Stimulated activated CD8-positive, alpha-beta memory T cell treated with anti-CD3 and anti-CD28 coated beads, Interleukin-4, amount 100 ng/mL, for 1 hour (primary cell): ENCODE measurements at regions not wholly inside any gene's neighbourhood (a gene's known extent, or its start where the extent isn't known, plus 50 kb on each side); places are given as distances from the start of the nearest gene placed in this dataset.

ENCODE experiments used
- DNase-seq, 2 donors: peaks; one replicate each; pipeline ENCODE4 v3.0.0-alpha.2; 2020; ENCODE audit warnings: low read depth in 2 of 2, low spot score in 1 of 2

DNA sequence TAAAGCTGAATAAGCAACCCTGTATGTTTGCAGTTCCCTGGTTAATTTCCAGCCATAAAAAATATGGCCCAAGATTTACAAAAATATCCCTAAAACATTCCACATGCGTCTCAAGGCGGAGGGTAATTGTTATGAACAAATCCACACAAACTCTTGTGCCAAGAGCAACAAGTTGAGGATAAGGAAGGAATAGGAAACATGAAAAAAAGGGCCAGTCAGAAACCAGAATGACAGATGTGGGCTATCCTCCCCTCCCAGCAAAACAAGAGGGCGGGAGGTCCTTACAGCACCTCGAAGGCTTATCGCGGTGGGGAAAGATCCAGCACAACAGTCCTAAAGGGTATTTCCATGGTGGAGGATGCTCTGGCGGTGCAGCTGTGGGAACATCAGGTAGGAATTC lies 155.6 kb upstream of the HES1 start:
- no peak for DNase-seq

DNA sequence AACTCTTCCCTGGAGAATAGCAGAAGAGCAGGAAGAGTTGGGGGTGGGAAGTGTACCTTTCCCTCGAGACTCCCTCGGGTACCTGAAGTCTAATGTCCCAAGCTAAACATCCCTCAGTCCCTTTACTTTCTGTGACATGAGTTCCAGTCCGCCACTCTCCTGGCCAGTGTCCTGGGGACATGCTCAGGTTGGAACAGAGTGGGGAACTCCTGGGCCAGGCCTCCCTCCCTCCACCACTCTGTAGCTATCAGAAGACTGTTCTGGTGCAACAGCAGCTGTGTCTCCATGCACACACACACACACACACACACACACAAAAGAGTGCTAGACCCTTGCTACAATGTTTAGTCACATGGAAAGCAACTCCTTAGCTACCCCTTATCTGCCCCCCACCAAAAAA lies 155.0 kb upstream of the HES1 start:
- DNase-seq: no peak

DNA sequence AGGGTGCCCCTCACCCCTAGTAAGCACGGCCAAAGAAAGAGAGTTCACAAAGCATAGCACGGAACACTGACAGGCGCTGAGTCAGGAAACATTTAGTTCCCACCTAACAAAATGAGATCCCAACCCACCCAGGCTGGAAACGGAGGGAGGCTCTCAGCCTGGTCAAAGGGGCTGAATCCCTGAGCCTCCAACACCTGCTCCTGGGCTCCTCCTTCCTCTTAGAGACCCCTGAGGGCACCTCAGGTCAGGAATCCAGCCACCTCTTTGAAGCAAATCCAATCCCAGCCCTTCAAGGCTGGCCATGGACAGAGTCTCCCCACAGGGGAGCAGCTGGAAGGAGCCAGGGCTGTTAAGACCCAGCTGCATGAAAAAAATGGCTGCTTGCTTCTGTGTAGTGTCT lies 154.4 kb upstream of the HES1 start:
- DNase-seq: no peak

DNA sequence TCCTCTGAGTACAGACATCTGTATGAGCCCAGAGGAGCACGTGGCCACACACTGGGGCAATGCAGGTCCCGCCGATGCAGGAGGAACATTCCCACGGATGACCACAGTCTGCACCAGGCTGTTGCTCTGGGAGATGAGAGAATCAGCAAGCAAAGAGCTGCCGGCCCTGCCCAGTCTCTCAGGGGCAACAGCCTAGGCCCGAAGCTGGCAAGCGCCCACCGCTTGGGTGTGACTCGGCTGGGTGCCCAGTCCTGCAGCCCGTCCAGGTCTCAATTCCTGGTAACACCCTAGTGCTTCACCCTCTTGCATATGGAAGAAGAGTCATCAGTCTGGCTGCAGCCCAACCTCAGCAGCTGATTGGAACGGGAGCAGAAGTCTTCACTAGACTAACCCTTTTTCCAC lies 153.7 kb upstream of the HES1 start:
- DNase-seq: no peak

DNA sequence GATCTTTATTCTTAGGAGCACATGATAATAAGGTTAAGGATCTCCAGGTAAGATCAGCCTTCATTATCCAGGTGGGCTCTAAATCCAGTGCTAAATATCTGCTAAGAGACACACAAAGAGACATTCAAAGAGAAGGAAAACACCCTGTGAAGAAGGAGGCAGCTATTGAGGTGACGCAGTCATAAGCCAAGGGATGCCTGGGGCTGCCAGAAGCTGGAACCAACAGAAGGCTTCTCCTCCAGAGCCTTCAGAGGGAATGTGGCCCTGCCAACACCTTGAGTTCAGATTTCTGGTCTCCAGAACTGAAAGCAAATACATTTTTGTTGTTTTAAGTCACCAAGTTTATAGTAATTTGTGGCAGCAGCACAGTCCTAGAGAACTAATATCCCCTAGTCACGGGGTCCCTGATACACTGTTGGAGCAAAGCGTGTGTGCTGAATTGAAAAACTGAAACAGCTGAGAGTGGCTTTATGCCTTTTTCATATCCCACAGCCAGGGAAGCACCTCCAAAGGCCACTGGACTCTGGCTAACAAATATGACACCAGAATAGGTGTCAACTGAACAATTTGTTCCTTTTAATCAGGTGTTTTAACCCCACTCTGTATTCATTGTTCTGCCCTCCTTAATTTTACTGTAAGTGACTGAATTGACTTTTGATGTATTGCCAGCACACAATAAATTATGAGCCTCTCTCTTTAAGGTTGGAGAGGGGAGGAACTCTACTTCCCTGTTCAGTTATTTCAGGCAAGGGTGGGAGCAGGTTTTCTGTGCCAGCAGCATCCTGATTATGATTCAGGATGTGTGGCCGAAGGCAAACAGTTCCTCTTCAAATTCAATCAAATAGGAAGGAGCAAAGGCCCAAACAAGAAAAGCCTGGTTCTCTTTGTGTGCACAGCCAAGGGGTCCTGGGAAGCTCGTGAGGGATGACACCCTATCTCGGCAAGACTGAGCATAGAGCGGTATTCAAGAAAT lies 151.8 kb upstream of the HES1 start:
- DNase-seq: no peak

DNA sequence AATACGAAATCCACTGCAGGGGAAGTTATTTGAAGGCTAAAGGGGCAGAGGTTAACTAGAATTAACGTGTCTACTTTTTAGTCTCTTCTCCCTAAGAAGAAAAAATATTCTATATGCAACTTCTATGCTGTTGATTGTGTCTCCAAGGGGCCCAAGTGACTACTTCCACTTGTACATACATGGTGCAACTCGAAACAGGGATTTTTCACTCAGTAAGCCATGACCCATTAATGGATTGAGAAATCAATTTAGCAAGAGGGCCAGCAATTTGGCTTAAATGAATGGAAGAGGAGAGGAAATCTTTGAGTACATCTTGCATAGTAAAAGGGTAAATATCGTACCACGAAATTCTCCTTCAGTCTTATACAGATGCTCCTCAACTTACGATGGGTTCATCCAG lies 151.1 kb upstream of the HES1 start:
- DNase-seq: no peak

DNA sequence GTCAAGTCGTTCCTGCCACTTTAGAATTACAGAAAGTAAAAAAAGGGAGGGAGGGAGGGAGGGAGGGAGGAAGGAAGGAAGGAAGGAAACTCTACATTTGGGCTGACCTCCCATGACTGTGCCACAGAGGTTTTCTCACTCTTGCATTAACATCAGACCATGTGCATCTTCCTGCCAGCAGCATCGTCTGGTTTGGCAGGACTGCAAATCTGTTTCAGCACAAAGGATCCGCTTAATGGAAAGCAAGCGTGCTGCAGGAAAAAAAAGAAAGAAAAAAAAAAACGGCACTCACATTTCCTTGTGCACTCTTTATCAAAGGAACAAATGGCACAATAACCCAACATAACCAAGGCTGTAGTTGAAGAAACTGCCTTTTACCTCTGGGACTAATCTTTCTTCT lies 148.8 kb upstream of the HES1 start:
- no peak for DNase-seq

DNA sequence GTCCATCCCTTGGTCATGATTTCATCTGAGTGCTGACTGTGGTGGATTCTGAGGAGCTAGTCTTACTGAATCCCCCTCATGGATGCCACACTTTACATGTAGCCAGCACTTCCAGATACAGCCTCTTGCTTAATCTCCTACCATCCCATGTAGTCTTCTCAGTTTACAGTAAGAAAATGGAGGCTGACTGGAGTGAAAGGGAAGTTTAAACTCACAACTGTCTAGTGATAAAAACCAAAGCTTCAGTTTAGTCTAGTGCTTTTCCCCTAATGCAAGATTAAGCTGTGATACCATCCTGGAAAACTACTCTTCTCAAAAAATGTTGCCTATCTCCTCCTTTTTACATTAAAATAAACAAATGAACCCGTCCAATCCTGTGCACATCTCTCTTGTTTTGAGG lies 146.8 kb upstream of the HES1 start:
- no peak for DNase-seq

DNA sequence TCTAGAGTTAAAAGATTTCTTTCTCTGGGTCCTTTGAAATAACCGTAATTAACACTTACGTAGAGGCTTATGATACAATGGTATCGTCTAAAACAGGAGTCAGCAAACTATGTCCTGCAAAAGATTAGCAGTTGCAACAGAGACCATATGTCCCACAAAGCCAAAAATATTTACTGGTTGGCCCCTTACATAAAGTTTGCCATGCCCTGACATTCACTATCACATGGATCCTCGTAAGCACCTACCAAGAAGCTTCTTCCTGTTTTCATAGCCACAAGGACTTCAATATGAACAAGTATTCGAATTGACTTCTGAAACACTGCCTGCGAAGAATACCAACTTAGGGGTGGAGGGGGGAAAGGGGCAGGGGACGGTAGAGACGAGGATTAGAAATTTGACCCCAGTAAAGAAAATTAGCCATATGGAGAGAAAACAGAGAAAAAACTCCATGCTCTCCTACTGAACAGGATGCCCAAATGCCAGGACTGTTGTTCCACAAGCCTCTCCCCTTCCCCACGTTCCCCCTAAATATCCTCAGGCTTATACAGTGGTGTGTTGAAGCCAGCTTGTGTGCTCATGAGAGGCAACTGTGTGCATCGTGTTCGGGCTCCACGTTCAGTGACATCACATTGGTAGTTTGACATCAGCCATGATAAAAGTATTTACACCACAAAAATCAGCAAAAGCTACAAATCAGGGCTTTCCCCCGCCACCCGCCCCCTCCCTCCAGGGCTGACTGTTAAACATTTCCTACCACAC lies 144.1 kb upstream of the HES1 start:
- DNase-seq: no peak

DNA sequence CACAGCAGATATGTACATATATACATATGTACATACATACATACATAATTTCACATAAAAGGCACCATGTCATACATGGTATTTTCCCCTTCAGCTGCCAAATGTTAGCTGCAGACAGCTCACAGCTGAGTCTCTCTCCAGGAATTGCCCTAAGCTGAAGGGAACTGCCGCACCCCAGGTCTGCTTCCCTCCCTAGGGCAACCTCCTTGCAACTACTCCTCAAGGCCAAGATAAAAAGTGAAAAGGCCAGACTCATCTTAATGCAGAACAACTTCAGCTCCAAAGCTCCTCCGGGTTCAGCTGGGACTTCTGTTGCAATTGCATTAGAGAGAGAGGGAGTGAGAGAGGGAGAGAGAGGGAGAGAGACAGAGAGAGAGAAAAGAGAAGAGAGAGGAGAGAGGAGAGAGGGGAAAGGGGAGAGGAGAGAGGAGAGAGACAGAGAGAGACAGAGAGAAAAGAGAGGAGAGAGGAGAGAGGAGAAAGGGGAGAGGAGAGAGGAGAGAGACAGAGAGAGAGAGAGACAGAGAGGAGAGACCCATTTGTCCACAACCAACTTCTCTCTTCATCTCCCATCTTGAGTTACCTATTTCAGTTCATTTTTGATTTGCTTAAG lies 143.4 kb upstream of the HES1 start:
- no peak for DNase-seq

DNA sequence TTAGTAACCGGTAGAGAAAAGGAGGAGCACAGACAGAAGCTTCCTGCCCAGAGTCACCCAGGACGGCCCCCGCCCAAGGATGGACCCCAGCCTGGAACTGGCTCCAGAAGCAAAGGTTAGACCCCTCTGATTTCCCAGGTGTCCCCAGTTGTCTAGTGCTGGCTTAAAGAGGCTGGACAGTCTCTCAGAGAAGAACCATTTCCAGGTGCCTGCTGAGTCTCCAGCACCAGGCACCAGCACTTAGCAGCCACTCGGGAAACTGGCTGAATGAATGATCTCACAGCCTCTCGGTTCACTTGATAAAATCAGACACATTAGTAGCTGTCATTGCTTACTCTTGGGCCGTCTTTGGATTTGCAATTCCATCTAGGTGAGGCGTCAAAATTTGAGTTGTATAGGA lies 139.7 kb upstream of the HES1 start:
- DNase-seq: no peak

DNA sequence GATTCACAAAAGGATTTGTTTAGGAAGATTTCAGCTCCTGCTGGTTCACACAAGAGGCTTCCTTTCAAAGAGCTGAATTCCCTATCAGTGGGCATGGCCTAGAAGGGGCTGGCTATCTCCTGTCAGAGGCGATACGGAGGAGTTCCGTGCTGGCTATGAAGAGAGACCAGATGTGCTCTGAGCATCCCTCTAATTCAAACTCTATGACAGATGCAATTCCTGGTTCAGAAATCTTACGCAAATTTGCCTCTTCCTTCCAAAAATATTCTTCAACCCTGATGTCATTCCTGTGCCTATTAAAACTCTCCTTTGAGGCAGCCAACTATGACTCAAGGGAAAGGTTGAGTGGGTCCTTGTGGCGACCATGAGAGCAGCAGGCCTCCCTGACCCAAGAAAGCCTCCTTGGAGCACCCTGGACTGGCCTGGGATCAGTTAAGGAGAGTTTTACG lies 139.3 kb upstream of the HES1 start:
- DNase-seq: no peak

DNA sequence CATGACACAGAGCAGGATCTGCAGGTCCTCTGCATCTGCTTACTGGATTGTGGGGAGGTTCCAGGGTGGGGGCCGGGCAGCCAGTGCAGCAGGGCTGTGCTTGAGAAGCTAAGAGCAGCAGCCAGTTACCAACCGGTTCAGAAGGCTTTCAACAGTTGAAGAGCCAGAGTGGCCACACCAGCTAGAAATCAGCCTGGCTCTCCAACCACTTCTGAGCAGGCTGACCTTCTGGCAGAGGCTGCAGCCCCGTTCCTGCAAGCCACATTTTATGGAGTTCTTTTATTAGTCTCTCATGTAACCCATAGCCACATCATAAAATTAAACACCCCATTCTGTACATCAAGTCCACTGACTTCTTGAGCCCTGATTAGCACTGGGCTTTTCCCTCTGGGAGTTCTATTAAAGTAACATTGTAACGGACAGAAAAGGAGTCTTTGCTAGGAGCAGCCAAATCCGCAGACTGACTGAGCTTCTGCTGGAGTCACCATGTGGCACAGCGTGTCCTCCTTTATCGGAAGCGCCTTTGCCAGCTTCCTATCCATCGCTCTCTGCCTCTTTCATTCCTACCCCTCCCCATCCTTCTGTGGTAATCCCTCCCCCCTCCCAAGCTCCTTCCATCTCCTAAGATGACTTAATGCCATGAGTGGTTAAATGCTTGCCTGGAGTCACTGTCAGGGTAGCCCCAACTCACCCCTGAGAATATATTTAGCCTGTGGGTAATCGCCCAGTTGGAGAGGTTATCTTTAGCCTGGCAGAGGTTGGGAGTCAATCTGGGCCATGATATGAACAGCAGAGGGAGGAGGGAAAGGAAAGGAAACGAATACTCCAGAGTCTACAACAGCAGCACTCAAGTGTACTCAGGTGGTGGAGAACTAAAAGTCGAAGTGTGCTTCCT lies 138.5 kb upstream of the HES1 start:
- no peak for DNase-seq

DNA sequence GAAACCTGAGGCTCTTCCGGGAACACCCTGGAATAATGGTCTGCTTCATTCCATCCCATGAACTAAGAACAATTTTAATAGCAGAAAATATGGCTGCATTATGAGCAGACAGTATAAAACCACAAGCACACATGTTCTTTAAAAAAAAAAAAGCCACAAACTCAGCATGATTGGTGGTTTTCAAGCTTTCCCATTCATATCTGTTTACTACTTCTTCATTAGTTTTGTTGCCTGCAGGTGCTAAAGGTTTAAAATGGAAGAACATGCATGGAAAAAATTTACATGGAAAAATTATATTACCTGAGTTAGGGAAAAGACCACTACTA lies 137.9 kb upstream of the HES1 start:
- no peak for DNase-seq

DNA sequence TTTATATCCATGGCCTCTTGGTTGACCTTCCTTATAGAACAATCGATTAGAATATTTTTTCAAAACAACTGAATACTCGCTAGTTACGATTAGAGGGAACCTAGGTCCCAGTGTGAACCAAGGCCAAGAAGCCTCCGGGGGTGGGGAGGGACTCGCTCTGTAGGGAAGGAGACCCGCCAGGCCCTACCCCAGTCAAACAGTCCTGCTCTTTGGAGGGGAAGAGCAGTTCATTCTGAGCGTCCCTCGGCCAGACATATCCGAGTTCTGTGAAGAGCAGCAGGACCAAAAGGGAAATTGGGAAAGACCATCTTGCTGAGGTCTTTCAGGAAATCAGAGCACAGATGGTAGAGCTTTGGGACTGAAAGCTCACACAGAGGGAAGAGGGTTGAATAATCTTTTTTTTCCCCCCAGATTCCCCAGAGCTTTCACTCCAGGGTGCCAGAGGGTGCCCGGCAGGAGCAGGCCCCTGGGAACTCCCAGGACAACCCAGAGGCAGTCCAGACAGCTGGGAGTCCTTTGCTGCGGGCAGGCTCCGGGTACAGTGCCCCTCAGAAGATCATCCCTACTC lies 137.2 kb upstream of the HES1 start:
- no peak for DNase-seq

DNA sequence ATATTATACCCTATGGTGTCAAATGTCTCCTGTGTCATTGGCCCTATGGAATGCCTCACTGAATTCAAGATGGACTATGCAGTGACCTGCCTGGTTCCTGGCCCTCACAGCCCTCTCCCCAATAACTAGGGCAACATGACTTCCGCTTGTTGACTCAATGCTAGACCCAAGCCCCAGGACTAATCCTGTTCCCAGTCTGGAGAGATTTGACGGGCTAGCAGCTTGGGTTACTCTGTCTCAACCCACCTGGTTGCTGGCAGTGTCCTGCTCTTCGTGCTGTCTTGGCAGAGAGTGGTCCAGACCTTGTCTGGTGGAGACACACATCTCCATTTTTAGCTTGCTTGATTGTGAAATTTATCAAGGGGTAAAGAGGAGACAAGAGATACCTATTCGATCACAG lies 135.8 kb upstream of the HES1 start:
- DNase-seq: no peak

DNA sequence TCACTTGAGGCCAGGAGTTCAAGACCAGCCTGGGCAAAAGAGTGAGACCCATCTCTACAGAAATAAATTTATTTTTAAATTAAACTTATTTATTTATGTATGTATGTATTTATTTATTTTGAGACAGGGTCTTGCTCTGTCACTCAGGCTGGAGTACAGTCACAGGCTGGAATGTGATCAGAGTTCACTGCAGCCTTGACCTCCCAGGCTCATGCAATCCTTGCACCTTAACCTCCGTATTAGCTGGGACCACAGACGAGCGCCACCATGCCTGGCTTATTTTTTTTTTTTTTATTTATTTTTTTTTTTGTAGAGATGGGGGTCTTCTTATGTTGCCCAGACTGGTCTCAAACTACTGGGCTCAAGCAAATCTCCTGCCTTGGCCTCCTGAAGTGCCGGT lies 135.2 kb upstream of the HES1 start:
- DNase-seq: no peak

DNA sequence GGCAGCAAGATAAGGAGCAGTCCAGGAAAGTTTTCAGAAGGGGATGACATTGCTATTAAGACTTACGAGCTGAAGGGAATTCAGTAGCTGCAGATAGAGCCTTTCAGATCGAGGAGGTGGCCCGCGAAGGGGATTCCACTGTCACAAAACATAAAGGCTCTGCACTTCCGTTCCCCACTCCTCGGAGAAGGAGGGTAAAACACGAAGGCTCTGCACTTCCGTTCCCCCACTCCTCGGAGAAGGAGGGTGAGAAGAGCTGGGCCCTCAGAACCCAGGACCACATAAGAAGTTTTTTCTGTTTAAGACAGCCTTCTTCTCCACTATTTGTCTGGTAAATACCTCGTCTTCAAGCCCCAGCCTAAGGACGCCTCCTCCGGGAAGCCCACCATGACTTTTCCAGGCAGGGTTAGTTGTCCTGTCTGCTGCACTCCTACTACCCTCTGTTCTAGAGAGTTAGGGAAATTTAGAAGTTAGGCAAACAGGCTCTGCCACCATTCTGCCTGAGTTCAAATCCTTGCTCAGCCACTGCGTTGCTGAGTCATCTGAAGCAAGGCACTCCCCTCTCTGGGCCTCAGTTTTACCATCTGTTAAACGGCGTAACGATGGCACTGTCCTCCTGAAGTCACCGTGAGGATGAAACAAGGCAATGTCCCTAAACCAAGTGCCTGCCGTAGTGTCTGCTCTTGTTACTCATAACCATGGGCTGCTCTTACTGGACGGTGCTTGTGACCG lies 134.1 kb upstream of the HES1 start:
- DNase-seq: no peak

DNA sequence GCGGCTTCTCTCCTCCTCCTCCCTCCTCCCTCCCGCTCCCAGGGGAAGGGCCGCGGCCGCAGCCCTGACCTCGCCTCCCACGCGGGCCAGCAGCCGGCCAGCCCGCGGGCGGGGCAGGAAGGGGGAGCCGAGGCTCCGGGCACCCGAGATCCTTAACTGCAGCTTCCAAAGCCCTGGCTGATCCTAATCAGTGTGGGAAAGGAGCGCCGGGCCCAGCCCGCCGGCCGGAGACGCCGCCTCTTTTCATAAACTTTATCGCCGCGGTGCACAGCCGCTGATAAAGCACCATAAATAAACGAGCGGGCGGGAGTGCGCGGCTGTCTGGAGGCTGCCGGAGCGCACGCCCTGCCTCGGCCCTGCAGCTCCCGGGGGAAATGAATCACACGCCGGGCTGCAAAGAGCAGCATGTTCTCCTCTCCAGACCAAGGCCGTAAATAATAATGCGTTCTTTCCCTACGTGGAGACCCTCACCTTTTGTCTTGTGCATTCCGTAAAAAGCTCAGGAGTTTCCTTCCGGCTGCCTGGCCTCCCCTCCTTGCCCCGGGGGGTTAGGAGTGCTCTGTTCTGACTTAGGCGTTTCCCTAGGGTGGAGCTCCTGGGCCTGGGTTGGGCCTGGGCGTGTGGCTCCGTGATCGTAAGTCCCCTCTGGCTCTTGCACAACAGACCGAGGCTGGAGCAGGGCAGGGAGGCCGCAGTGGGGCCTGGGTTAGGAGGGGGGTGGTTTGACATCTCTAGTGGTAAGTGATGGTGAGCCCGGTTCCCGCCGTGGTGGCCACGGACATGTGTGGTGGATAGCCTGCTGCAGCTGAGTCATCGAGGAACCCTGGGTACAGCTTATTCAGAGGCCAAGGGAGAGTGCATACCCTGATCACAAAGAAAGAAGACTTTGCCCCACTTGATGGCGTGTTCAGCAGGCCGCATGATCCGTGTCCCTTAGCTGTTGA lies 132.6 kb upstream of the HES1 start:
- DNase-seq: no peak
